OCI-LY1 (cell line): ENCODE measurements at regions not wholly inside any gene's neighbourhood (a gene's known extent, or its start where the extent isn't known, plus 50 kb on each side); places are given as distances from the start of the nearest gene placed in this dataset.

ENCODE experiments used
- H2AFZ ChIP-seq: fragments of 200-600 bp; sonication (generic), shearing (Covaris generic); 2 replicates; pipeline ENCODE4 v1.6.0; 2014; ENCODE audit warnings: antibody characterized with exemption, mild to moderate bottlenecking, low read length
- H3F3A ChIP-seq: fragments of 200-600 bp; sonication (generic), shearing (Covaris generic); 2 replicates; pipeline ENCODE4 v1.6.0; 2014; ENCODE audit warnings: mild to moderate bottlenecking, antibody characterized with exemption, low read length, moderate library complexity; ENCODE audit not compliant: insufficient read depth
- H3K27ac ChIP-seq: fragments of 200-600 bp; sonication (generic); 2 replicates; pipeline ENCODE4 v1.5.1; 2014; ENCODE audit warnings: low read length, mixed run types, mild to moderate bottlenecking, low read depth; ENCODE audit not compliant: poor library complexity, severe bottlenecking
- H3K27me3 ChIP-seq: fragments of 200-600 bp; sonication (generic); 2 replicates; pipeline ENCODE4 v1.6.0; 2014; ENCODE audit warnings: antibody characterized with exemption, mild to moderate bottlenecking, low read length, moderate library complexity; ENCODE audit not compliant: insufficient read depth
- H3K36me3 ChIP-seq: fragments of 200-600 bp; sonication (generic); 2 replicates; pipeline ENCODE4 v1.6.1; 2014; ENCODE audit warnings: mild to moderate bottlenecking, antibody characterized with exemption, low read length, moderate library complexity, mixed read lengths; ENCODE audit not compliant: insufficient read depth
- H3K4me1 ChIP-seq: fragments of 200-600 bp; sonication (generic); 2 replicates; pipeline ENCODE4 v1.5.1; 2014; ENCODE audit warnings: mild to moderate bottlenecking, low read length, moderate library complexity; ENCODE audit not compliant: insufficient read depth, severe bottlenecking
- H3K4me2 ChIP-seq: fragments of 200-600 bp; sonication (generic), shearing (Covaris generic); 2 replicates; pipeline ENCODE4 v1.6.1; 2014; ENCODE audit warnings: low read length
- H3K4me3 ChIP-seq: fragments of 200-600 bp; sonication (generic); 2 replicates; pipeline ENCODE4 v1.5.1; 2014; ENCODE audit warnings: low read length, low read depth, mild to moderate bottlenecking, mixed read lengths; ENCODE audit not compliant: poor library complexity, severe bottlenecking
- H3K79me2 ChIP-seq: fragments of 200-600 bp; shearing (Covaris generic); 2 replicates; pipeline ENCODE4 v1.6.1; 2016; ENCODE audit warnings: mixed run types, low read length, mixed read lengths; ENCODE audit not compliant: insufficient read depth
- H3K9ac ChIP-seq: fragments of 200-600 bp; sonication (generic), shearing (Covaris generic); 2 replicates; pipeline ENCODE4 v1.6.1; 2014; ENCODE audit warnings: mild to moderate bottlenecking, low read length, mixed read lengths
- H3K9me2 ChIP-seq: fragments of 200-600 bp; sonication (generic), shearing (Covaris generic); 2 replicates; pipeline ENCODE4 v1.6.1; 2014; ENCODE audit warnings: low read depth, mild to moderate bottlenecking, low read length, mixed read lengths
- H3K9me3 ChIP-seq: fragments of 200-600 bp; shearing (Covaris generic); 2 replicates; pipeline ENCODE4 v1.6.1; 2014; ENCODE audit warnings: low read length, mixed read lengths
- H4K20me1 ChIP-seq: fragments of 200-600 bp; sonication (generic), shearing (Covaris generic); 2 replicates; pipeline ENCODE4 v1.6.0; 2016; ENCODE audit warnings: mild to moderate bottlenecking, low read length; ENCODE audit not compliant: insufficient read depth
- EZH2 ChIP-seq: fragments of 200-600 bp; sonication (generic), shearing (Covaris generic); IDR thresholded peaks from 2 replicates; pipeline ENCODE4 v1.8.0; 2017; ENCODE audit warnings: borderline replicate concordance, mixed run types, mild to moderate bottlenecking, antibody characterized with exemption, low read length, moderate library complexity, mixed read lengths
- TF ChIP-seq, protein P1 (sequence below): fragments of 200-600 bp; sonication (generic), shearing (Covaris generic); IDR thresholded peaks from 2 replicates; pipeline ENCODE4 v1.5.1; 2017; ENCODE audit warnings: mild to moderate bottlenecking, antibody characterized with exemption, low read length, moderate library complexity, mixed read lengths

DNA sequence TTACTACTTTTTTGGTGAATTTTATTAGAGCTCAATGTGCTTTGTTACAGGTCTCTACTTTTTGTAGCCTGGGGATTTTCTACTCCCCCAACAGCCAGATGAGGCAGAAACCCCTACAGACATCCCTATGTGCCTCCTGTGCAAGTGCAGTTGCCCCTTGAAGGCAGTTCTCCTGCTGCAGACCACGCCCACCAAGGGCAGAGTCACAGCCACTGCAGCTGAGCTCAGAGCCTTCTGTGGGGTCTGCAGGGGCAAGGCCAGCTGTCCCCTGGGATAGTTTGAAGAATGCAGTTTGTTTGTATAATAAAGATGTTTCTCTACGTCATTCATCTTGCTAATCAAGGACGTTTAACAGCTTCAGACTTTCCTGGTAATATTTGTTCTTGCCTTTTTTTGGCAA lies 76.8 kb downstream of the NPAP1 start:
- no peak overlapping the region for H2AFZ ChIP-seq
- H3K4me1 ChIP-seq = no peaks in the 10 kb centered on the region
- H3K9ac ChIP-seq = no peak overlapping the region
- H3K36me3 ChIP-seq = no peaks in the 10 kb centered on the region
- no peaks in the 10 kb centered on the region for H3K27me3 ChIP-seq
- H3F3A ChIP-seq = no peaks in the 10 kb centered on the region
- H3K9me3 ChIP-seq = no peaks in the 10 kb centered on the region
- no peaks in the 10 kb centered on the region for H3K9me2 ChIP-seq
- no peaks in the 10 kb centered on the region for H4K20me1 ChIP-seq
- H3K27ac ChIP-seq = no peak overlapping the region
- TF ChIP-seq, protein P1, sequence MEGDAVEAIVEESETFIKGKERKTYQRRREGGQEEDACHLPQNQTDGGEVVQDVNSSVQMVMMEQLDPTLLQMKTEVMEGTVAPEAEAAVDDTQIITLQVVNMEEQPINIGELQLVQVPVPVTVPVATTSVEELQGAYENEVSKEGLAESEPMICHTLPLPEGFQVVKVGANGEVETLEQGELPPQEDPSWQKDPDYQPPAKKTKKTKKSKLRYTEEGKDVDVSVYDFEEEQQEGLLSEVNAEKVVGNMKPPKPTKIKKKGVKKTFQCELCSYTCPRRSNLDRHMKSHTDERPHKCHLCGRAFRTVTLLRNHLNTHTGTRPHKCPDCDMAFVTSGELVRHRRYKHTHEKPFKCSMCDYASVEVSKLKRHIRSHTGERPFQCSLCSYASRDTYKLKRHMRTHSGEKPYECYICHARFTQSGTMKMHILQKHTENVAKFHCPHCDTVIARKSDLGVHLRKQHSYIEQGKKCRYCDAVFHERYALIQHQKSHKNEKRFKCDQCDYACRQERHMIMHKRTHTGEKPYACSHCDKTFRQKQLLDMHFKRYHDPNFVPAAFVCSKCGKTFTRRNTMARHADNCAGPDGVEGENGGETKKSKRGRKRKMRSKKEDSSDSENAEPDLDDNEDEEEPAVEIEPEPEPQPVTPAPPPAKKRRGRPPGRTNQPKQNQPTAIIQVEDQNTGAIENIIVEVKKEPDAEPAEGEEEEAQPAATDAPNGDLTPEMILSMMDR = no peak
- no peak for TF ChIP-seq EZH2
- no peak overlapping the region for H3K4me3 ChIP-seq
- no peak overlapping the region for H3K4me2 ChIP-seq
- H3K79me2 ChIP-seq = no peaks in the 10 kb centered on the region

DNA sequence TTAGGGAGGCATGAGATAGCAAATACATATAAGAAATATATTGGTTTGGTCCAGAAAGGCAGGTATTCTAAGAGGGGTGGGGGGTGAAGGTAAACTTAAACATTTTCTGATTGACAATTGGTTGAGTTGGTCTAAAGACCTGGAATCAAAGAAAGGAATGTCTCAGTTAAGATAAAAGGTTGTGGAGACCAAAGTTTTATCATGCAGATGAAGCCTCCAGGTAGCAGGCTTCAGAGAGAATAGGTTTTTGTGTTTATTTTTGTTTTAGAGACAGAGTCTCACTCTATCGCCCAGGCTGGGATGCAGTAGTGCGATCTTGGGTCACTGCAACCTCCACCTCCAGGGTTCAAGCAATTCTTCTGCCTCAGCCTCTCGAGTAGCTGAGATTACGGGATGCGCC lies 80.5 kb downstream of the NPAP1 start:
- H3K9ac ChIP-seq = no peak overlapping the region
- H2AFZ ChIP-seq = no peak overlapping the region
- H3F3A ChIP-seq = no peaks in the 10 kb centered on the region
- H3K27ac ChIP-seq = no peak overlapping the region
- H3K4me3 ChIP-seq = no peak overlapping the region
- H3K36me3 ChIP-seq = no peaks in the 10 kb centered on the region
- no peak overlapping the region for H3K4me2 ChIP-seq
- no peaks in the 10 kb centered on the region for H3K9me3 ChIP-seq
- no peaks in the 10 kb centered on the region for H3K9me2 ChIP-seq
- TF ChIP-seq EZH2 = no peak
- TF ChIP-seq, protein P1 = no peak
- H3K27me3 ChIP-seq = no peaks in the 10 kb centered on the region
- no peaks in the 10 kb centered on the region for H4K20me1 ChIP-seq
- no peaks in the 10 kb centered on the region for H3K4me1 ChIP-seq
- H3K79me2 ChIP-seq = no peaks in the 10 kb centered on the region

DNA sequence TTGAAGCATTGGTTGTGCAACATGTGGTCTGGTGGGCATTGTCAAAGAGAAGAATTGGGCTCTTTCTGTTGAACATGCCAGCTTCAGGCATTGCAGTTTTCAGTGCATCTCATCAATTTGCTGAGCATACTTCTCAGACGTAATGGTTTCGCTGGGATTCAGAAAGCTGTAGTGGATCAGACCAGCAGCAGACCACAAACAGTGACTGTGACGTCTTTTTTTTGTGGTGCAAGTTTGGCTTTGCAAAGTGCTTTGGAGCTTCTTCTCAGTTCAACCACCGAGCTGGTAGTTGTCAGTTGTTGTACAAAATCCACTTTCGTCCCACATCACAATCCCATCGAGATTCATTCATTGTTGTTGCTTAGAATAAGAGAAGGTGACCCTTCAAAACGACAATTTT lies 84.5 kb downstream of the NPAP1 start:
- Histone ChIP-seq H3F3A (no peaks in the 10 kb centered on the region), H4K20me1 (no peaks in the 10 kb centered on the region)

More for the DNA sequence above, 84.5 kb downstream of the NPAP1 start:
- Histone ChIP-seq H3K36me3 (no peaks in the 10 kb centered on the region), H3K79me2 (no peaks in the 10 kb centered on the region), H3K9me3 (no peaks in the 10 kb centered on the region), H3K27ac (no peak overlapping the region), H3K27me3 (no peaks in the 10 kb centered on the region), H3K4me3 (no peak overlapping the region), H3K9ac (no peak overlapping the region), H2AFZ (no peak overlapping the region), H3K4me2 (no peak overlapping the region), H3K4me1 (no peaks in the 10 kb centered on the region), H3K9me2 (no peaks in the 10 kb centered on the region)
- TF ChIP-seq, protein P1 = no peak
- TF ChIP-seq EZH2 = no peak
